ENCODE measurements at regions not wholly inside any gene's neighbourhood (a gene's known extent, or its start where the extent isn't known, plus 50 kb on each side); places are given as distances from the start of the nearest gene placed in this dataset.

DNA sequence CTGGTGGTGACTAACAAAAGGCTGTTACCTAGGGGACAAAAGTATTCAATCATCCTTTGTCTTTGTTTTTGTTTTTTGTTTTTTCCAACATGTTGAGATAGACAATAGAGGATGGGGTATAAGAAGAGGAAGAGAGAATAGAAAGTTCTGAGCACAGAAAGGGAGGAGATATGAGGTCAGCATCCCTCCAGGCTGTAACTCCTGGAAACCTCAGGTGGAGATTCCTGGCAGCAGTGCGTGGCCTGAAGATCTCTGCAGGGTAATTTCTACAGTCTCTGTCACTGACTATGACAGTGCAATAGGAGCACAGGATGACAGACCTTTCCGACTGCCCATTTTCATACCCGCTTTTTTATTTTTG is 112.1 kb downstream of the ADRB2 start:
- H3K36me3 Mint-ChIP-seq (ENCODE audit: low read depth), result no peaks in the 10 kb centered on the region
- no peaks in the 10 kb centered on the region for H3K4me1 Mint-ChIP-seq
- H3K9me3 Mint-ChIP-seq, result no peaks in the 10 kb centered on the region
- ChIA-PET CTCF (no interaction called here), POLR2A (no interaction called here)
- DNase-seq, result no peak
- H3K4me3 Mint-ChIP-seq, result no peak overlapping the region
- H3K27ac Mint-ChIP-seq, result no peak overlapping the region
- H3K27me3 Mint-ChIP-seq, result no peaks in the 10 kb centered on the region

DNA sequence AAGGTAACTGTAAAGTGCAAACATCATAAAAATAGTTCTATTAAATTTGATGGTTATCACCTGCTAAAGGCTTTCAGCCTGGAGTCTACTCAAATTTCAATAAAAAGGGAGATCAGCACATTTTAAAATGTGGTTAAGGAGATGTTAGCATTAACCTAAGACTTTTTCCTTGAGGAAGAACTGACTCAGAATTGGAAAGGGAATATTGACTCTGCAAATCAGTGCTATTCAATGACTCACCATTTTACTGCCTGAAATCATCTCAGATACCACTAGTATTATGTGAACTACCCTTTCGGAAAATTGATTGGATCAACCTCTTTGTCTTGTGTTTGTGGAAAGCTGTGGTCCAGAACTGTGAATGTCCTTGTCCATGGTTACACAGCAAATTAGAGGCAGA is 113.3 kb downstream of the ADRB2 start:
- no peaks in the 10 kb centered on the region for H3K36me3 Mint-ChIP-seq (ENCODE audit: low read depth)
- no peaks in the 10 kb centered on the region for H3K9me3 Mint-ChIP-seq
- H3K27ac Mint-ChIP-seq, result no peak overlapping the region
- ChIA-PET CTCF (no interaction called here), POLR2A (no interaction called here)
- DNase-seq, result no peak
- no peaks in the 10 kb centered on the region for H3K4me1 Mint-ChIP-seq
- no peaks in the 10 kb centered on the region for H3K27me3 Mint-ChIP-seq
- no peak overlapping the region for H3K4me3 Mint-ChIP-seq

DNA sequence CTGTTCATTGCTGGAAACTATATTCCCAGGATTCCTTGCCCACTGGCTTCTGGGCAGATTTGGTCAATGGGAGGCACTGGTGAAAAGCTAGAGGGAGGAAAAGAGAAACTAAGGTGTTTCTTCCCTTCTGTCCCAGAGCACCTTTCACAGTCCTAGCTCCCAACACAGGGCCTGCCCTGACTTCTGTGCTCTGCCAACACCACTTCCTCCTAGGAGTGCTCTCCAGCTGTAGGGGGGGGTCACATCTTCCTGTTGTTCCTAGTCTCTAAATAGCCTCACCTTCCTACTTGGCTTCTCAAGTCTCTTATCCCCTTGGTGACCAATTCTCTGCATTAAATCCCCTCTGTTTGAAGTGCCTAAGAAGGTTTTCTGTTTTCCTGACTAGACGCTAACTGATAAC is 115.4 kb downstream of the ADRB2 start:
- Mint-ChIP-seq H3K4me3 (no peak overlapping the region), H3K27me3 (no peaks in the 10 kb centered on the region), H3K36me3 (ENCODE audit: low read depth) (no peaks in the 10 kb centered on the region), H3K4me1 (no peaks in the 10 kb centered on the region), H3K27ac (no peak overlapping the region), H3K9me3 (no peaks in the 10 kb centered on the region)
- ChIA-PET CTCF (interaction anchor here (0.9 kb wide), 1 partner anchor 84 kb away, joined by 3 read pairs; no protein-coding TSS in a partner anchor), POLR2A (no interaction called here)
- DNase-seq, result no peak

DNA sequence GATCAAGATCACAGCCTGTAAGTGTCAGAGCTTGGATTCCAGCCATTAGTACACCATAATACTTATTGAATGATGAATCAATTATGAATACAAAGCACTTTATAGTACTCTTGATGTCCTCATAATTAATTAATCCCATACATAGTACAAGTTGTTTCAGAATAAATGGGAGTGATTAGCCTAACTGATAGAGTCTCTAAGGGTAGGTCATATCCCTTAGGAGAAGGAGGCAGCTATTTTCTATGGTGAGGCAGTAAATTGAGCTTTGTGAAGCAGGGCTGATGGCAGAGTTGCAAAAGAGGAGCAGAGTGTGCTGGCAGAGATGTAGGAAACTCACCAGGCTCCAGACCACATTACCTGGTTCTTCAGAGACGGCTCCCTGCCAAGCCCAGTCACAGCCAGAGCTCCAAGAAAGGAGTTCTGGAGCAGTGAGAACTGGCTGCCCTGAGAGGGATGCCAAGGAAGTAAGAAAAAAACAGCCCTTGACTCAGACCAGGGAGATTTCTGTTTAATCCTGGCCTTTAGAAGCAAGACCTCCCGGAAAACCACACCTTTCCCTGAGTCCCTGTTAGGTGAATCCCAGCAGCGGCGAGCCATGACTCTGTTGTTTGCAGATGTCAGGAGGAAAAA is 112.9 kb downstream of the SH3TC2 start:
- Mint-ChIP-seq H3K4me1 (no peaks in the 10 kb centered on the region), H3K36me3 (ENCODE audit: low read depth) (no peaks in the 10 kb centered on the region), H3K27me3 (peaks cover 6% of the 10 kb centered on the region), H3K4me3 (no peak overlapping the region), H3K9me3 (no peaks in the 10 kb centered on the region), H3K27ac (no peak overlapping the region)
- ChIA-PET CTCF (interaction anchor here (1.7 kb wide), 1 partner anchor 10 kb away, joined by 3 read pairs; no protein-coding TSS in a partner anchor), POLR2A (no interaction called here)
- DNase-seq, result no peak

DNA sequence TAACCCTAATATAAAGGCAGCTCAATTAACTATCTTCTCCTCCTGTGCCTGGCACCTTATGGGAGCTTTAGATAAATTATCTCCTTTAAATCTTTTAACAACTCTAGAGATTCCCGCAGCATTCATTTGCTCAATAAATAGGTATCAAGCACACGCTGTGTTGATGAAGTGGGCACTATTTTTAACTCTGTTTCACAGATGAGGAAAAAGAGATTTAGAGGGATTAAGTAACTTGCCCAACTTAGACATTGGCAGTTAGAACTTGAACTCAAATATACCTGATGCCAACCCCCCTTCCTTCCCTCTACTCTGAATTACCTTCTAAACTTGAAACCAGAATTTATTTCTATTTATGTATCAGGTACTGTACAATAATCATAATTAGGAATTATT is 112.4 kb downstream of the SH3TC2 start:
- POLR2A ChIA-PET, result no interaction called here
- H3K36me3 Mint-ChIP-seq (ENCODE audit: low read depth), result no peaks in the 10 kb centered on the region
- no peaks in the 10 kb centered on the region for H3K4me1 Mint-ChIP-seq
- no peak for DNase-seq
- H3K27ac Mint-ChIP-seq, result no peak overlapping the region
- CTCF ChIA-PET, result interaction anchor here (0.7 to 1.7 kb wide), 2 partner anchors 9 to 12 kb away, joined by 3 read pairs; no protein-coding TSS in a partner anchor
- no peaks in the 10 kb centered on the region for H3K9me3 Mint-ChIP-seq
- H3K27me3 Mint-ChIP-seq, result peaks cover 6% of the 10 kb centered on the region
- no peak overlapping the region for H3K4me3 Mint-ChIP-seq

DNA sequence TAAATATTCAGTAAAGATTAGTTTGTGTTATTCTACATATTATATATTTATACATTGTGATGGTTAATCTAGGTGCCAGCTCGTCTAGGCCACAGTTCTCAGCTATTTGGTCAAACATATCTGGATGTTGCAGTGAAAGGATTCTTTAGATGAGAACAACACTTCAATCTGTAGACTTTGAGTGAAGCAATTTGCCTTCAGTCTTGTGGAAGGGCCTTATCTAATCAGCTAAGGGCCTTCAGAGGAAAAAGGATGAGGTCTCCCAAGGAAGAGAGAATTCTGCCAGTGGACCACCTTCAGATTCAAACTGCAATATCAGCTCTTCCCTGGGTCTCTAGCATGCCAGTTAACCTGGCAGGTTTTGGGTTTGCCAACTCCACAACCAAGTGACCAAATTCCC is 112.0 kb downstream of the SH3TC2 start:
- Mint-ChIP-seq H3K36me3 (ENCODE audit: low read depth) (no peaks in the 10 kb centered on the region), H3K4me3 (no peak overlapping the region), H3K9me3 (no peaks in the 10 kb centered on the region), H3K27ac (no peak overlapping the region), H3K4me1 (no peaks in the 10 kb centered on the region), H3K27me3 (peaks cover 6% of the 10 kb centered on the region)
- DNase-seq, result no peak
- CTCF ChIA-PET, result interaction anchor here (0.7 to 1.7 kb wide), 2 partner anchors 9 to 12 kb away, joined by 3 read pairs; no protein-coding TSS in a partner anchor
- POLR2A ChIA-PET, result no interaction called here

DNA sequence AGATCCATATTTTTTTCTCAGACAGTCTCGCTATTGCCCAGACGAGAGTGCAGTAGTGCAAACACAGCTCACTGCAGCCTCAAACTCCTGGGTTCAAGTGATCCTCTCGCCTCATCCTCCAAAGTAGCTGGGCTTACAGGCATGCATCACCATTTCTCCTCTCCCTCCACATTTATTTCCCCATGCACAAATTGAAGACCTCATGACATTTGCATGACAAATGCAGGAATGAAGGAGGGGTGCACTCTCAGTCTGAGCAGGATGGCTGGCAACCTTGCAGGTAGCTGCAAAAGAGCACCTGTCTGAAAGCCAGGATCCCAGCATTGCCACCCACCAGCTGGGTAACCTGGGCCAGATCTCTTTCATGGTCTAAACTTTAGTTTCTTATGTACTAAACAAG is 111.2 kb downstream of the SH3TC2 start:
- POLR2A ChIA-PET, result no interaction called here
- Mint-ChIP-seq H3K27me3 (peaks cover 6% of the 10 kb centered on the region), H3K27ac (no peak overlapping the region), H3K4me1 (no peaks in the 10 kb centered on the region), H3K36me3 (ENCODE audit: low read depth) (no peaks in the 10 kb centered on the region), H3K4me3 (no peak overlapping the region), H3K9me3 (no peaks in the 10 kb centered on the region)
- no peak for DNase-seq
- CTCF ChIA-PET, result no interaction called here

DNA sequence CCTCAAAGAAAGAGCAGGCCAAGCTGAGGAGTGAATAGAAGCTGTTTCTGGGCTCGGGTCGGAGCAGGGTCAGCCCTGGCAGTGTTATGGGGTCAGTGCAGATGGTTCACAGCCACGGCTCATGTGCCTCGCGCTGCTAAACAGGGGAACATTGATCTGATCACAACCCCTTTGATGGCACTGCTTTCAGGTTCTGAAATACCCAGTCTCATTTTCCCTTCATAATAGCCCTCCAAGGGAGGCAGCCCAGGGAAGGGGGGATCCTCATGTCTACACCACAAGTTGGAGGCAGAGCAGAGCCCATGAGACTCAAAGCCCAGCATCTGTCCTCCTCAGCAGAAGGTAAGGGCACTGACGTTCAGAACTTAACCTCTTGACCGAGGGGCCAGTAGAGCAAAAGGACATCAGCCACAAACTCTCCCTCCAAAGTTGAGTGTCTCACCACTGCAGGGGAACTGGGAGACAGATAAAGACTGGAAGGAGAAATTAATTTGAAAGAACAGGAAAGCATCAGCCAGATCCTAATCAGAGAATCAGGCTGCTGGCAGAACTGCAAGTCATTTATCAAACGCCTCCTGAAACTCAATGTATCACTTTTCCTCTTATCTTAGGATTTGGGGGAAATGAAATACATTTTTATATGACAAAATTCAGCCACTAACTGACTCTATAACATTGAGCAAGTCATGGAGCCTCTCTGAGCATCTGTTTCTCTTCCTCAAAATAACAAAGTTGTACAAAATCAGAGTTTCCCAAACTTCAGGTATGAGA is 110.6 kb downstream of the SH3TC2 start:
- DNase-seq, result no peak
- CTCF ChIA-PET, result no interaction called here
- Mint-ChIP-seq H3K4me1 (no peaks in the 10 kb centered on the region), H3K9me3 (no peaks in the 10 kb centered on the region), H3K27ac (no peak overlapping the region), H3K27me3 (peaks cover 6% of the 10 kb centered on the region), H3K4me3 (no peak overlapping the region), H3K36me3 (ENCODE audit: low read depth) (no peaks in the 10 kb centered on the region)
- POLR2A ChIA-PET, result no interaction called here

DNA sequence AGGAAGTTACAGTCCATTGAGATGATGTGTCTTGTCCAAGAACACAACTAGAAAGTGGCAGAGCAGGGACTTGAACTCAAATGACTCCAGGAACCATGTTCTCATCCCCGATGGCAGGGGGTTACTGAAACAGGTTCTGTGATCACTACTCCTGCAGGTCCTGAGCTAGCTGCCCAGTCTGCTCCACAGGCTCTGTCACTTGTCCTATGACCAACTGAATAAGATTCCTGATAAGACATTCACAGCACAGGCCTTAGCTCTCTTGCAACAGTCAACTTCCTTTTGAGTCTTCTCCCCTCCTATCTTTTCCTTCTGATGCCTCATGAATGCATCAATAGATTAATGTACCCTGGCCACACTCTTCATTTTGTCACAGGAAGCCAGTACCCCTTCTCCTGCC is 109.2 kb downstream of the SH3TC2 start:
- Mint-ChIP-seq H3K36me3 (ENCODE audit: low read depth) (no peaks in the 10 kb centered on the region), H3K4me1 (no peaks in the 10 kb centered on the region), H3K27me3 (peaks cover 6% of the 10 kb centered on the region), H3K27ac (no peak overlapping the region), H3K4me3 (no peak overlapping the region), H3K9me3 (no peaks in the 10 kb centered on the region)
- CTCF ChIA-PET, result interaction anchor here (1.2 kb wide), 1 partner anchor 9 kb away, joined by 3 read pairs; no protein-coding TSS in a partner anchor
- POLR2A ChIA-PET, result no interaction called here
- no peak for DNase-seq
